Sigmoid colon (tissue), 6 donors: ENCODE measurements at regions not wholly inside any gene's neighbourhood (a gene's known extent, or its start where the extent isn't known, plus 50 kb on each side); places are given as distances from the start of the nearest gene placed in this dataset.

Experiments used
- DNase-seq: peaks from one replicate; pipeline ENCODE4 v3.0.0-alpha.2; 2019
- H3K27ac ChIP-seq, 4 donors: fragments of 200-600 bp; sonication (generic); one replicate each; pipeline ENCODE4 v1.5.1; 2016 to 2019; ENCODE audit warnings: mild to moderate bottlenecking in 1 of 4
- H3K27me3 ChIP-seq, 3 donors: fragments of 200-600 bp; sonication (generic); one replicate each; pipeline ENCODE4 v1.5.1; 2019; ENCODE audit warnings: mild to moderate bottlenecking in 1 of 3
- H3K36me3 ChIP-seq, 4 donors: fragments of 200-600 bp; sonication (generic); one replicate each; pipeline ENCODE4 v1.5.1; 2016 to 2019
- H3K4me1 ChIP-seq, 4 donors: fragments of 200-600 bp; sonication (generic); one replicate each; pipeline ENCODE4 v1.5.1; 2017 to 2019
- H3K4me3 ChIP-seq, 4 donors: fragments of 200-600 bp; sonication (generic); one replicate each; pipeline ENCODE4 v1.5.1; 2017 to 2019; ENCODE audit warnings: mild to moderate bottlenecking in 2 of 4, moderate library complexity in 1 of 4
- H3K9me3 ChIP-seq, 4 donors: fragments of 200-600 bp in 3 of 4; sonication (generic) in 3 of 4; one replicate each; pipeline versions ENCODE4 v1.5.1 to v1.6.1; 2013 to 2019
- CTCF ChIP-seq, 4 experiments: fragments of 450-650 bp in 3 of 4; fragments of 200-600 bp in 1 of 4; IDR thresholded peaks; one replicate each; pipeline ENCODE4 v1.5.1; 2016 to 2019; ENCODE audit warnings: antibody characterized with exemption in 4 of 4, mild to moderate bottlenecking in 3 of 4, moderate library complexity in 2 of 4
- EP300 ChIP-seq, 4 donors: sonication (generic); formaldehyde crosslinking; IDR thresholded peaks; one replicate each; pipeline ENCODE4 v1.6.1; 2017; ENCODE audit warnings: antibody characterized with exemption in 4 of 4
- POLR2A ChIP-seq, 2 donors: fragments of 450-650 bp; IDR thresholded peaks; one replicate each; pipeline ENCODE4 v1.6.1; 2016; ENCODE audit warnings: antibody characterized with exemption in 2 of 2, mild to moderate bottlenecking in 2 of 2, moderate library complexity in 2 of 2
- POLR2AphosphoS5 ChIP-seq, 4 donors: sonication (generic); formaldehyde crosslinking; IDR thresholded peaks; one replicate each; pipeline ENCODE4 v1.6.1; 2017; ENCODE audit warnings: antibody characterized with exemption in 4 of 4
- WGBS, 2 donors: extraction: QIAGEN DNeasy Blood & Tissue Kit; methylation state at CpG; one replicate each; pipeline ENCODE4 v1.1.7; 2013; 5-methylcytosine and 5-hydroxymethylcytosine counted together
- intact Hi-C: fragments of 100-400 bp; cut with DNase I; formaldehyde crosslinking; loops from one replicate; pipeline ENCODE4 v1.15.1; 2023
- donor health status: healthy with polysubstance abuse.
- donor health status: healthy.

- WGBS, 2 donors = 35 to 64% methylated on average over 5 of the region's 5 CpGs
- H3K9me3 ChIP-seq = no peaks in the 10 kb centered on the region
- H3K36me3 ChIP-seq = no peaks in the 10 kb centered on the region
- H3K4me1 ChIP-seq = peaks cover 0 to 9% (median 3%) of the 10 kb centered on the region in 4 donors
- H3K27ac ChIP-seq = no peak overlapping the region
- intact Hi-C loops = no loop called here
- H3K4me3 ChIP-seq = no peak overlapping the region
- no peak for DNase-seq
- no peaks in the 10 kb centered on the region for H3K27me3 ChIP-seq
- TF ChIP-seq CTCF (IDR thresholded peaks at IDR 0.05) (no peak), EP300 (IDR thresholded peaks at IDR 0.05) (no peak), POLR2A (IDR thresholded peaks at IDR 0.05) (no peak)
Measured at GRCh38 chr13:73142071-73142470, 83.3 kb downstream of the KLF5 start.

GRCh38 chr13:73141292-73141771 lies 82.5 kb downstream of the KLF5 start:
- intact Hi-C loops = no loop called here
- peaks cover 0 to 9% (median 3%) of the 10 kb centered on the region in 4 donors for H3K4me1 ChIP-seq
- no peak for DNase-seq
- no peaks in the 10 kb centered on the region for H3K27me3 ChIP-seq
- H3K4me3 ChIP-seq = no peak overlapping the region
- WGBS, 2 donors = 48 to 62% methylated on average over 4 of the region's 4 CpGs
- no peak overlapping the region for H3K27ac ChIP-seq
- TF ChIP-seq EP300 (IDR thresholded peaks at IDR 0.05) (no peak), CTCF (IDR thresholded peaks at IDR 0.05) (no peak), POLR2A (IDR thresholded peaks at IDR 0.05) (no peak), POLR2AphosphoS5 (IDR thresholded peaks at IDR 0.05) (no peak)
- H3K9me3 ChIP-seq = no peaks in the 10 kb centered on the region
- no peaks in the 10 kb centered on the region for H3K36me3 ChIP-seq

- H3K27me3 ChIP-seq = no peaks in the 10 kb centered on the region
- no peak for DNase-seq
- H3K4me3 ChIP-seq = no peak overlapping the region
- H3K36me3 ChIP-seq = no peaks in the 10 kb centered on the region
- WGBS, 2 donors = 45 to 64% methylated on average over 2 of the region's 2 CpGs
- TF ChIP-seq EP300 (IDR thresholded peaks at IDR 0.05) (no peak), POLR2AphosphoS5 (IDR thresholded peaks at IDR 0.05) (no peak), CTCF (IDR thresholded peaks at IDR 0.05) (no peak), POLR2A (IDR thresholded peaks at IDR 0.05) (no peak)
- intact Hi-C loops = no loop called here
- no peak overlapping the region for H3K27ac ChIP-seq
- peaks cover 0 to 9% (median 3%) of the 10 kb centered on the region in 4 donors for H3K4me1 ChIP-seq
- no peaks in the 10 kb centered on the region for H3K9me3 ChIP-seq
Measured at GRCh38 chr13:73140801-73141200, 82.0 kb downstream of the KLF5 start.

- WGBS, 2 donors = 12 to 57% methylated on average over 11 of the region's 11 CpGs
- TF ChIP-seq EP300 (IDR thresholded peaks at IDR 0.05) = no peak
- no peak for TF ChIP-seq CTCF (IDR thresholded peaks at IDR 0.05)
- TF ChIP-seq POLR2AphosphoS5 (IDR thresholded peaks at IDR 0.05) = no peak
- no peak for TF ChIP-seq POLR2A (IDR thresholded peaks at IDR 0.05)
- H3K9me3 ChIP-seq = no peaks in the 10 kb centered on the region
- no peak overlapping the region for H3K4me3 ChIP-seq
- H3K27ac ChIP-seq = no peak overlapping the region
- H3K4me1 ChIP-seq = peaks cover 0 to 9% (median 3%) of the 10 kb centered on the region in 4 donors
- no peaks in the 10 kb centered on the region for H3K27me3 ChIP-seq
- no peak for DNase-seq
- intact Hi-C loops = no loop called here
- no peaks in the 10 kb centered on the region for H3K36me3 ChIP-seq
Measured at GRCh38 chr13:73138638-73139491, 80.1 kb downstream of the KLF5 start.
